G401 (cell line): ENCODE measurements at regions not wholly inside any gene's neighbourhood (a gene's known extent, or its start where the extent isn't known, plus 50 kb on each side); places are given as distances from the start of the nearest gene placed in this dataset.
"Not testable (repeated sequence)": the region's sequence is repeated elsewhere in the genome, so short reads cannot be mapped to it uniquely, and the experiment has no call there.

Source experiments
- DNase-seq: peaks from one replicate; pipeline ENCODE4 v3.0.0-alpha.2; 2015; ENCODE audit warnings: low spot score
- in situ Hi-C: cut with HindIII; loops from 2 replicates; pipeline ENCODE4 v1.10.0; 2016; ENCODE audit warnings: low sequenced_read_pairs, mixed read lengths

DNA sequence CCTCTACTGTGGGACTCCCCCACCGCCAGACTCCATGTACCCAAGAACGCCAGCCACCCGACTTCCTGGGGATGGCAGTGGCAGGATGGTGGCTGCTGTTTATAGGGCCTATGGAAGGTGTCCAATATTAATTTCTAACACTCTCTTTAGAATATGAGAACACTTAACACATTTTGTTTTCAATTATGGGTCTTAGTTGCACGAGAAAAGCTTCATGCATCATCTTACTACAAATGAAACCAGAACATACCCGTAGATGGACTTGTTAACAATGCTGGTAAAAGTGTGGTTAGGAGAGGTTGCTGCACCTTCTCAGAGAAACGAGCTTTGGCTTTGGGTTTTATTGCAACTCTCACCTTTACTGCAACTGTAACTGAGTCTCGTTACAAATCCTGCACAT, 335.6 kb upstream of the ID2 start:
- in situ Hi-C loops = no loop called here
- no peak for DNase-seq

DNA sequence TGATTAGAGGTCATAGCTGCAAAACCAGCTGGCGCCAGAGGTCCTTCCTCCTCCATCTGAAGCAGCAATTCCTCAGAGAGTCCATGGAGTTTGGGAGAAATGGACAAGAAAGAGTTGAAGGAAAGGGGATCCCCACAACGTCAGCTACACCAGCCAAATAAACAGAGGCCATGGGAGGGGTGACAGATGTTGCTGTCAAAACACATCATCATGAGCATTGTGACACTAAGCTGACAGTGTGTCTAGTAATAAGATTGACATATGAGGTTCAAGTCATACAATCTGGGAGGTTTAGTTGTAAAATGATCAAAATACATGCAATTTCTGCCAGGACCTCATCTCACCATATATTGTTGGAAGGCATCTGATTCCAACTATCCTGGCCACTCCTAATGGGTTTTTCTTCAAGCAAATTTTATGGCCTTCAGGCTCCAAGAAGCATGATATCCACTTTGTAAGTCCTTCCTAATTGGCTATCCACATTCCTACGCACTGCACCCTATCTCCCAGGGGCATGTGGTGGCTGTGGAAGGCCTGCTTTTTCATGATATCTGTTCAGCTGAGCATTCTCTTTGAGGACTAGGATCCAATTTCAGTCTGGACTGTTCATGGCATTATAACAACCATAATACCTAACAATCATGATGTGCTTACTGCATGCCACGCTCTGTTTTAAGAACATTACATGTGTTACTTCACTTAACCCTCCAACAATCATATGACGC, 335.0 kb upstream of the ID2 start:
- in situ Hi-C loops = no loop called here
- no peak for DNase-seq

DNA sequence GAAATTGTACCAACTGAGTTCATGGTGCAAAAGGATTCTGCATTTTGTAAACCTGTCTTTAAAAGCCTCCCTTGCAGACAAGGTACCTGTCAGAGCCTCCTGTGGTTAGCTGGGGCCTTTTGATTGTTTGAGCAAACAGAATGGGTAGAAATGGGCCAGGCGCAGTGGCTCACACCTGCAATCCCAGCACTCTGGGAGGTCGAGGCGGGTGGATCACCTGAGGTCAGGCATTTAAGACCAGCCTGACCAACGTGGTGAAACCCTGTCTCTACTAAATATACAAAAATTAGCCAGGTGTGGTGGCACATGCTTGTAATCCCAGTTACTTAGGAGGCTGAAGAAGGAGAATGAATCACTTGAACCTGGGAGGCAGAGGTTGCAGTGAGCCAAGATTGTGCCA, 332.9 kb upstream of the ID2 start:
- in situ Hi-C loops = not testable (repeated sequence)

GRCh38 chr2:8352296-8352695, 329.6 kb upstream of the ID2 start:
- in situ Hi-C loops = no loop called here
- DNase-seq = no peak

More for the DNA sequence above, 332.9 kb upstream of the ID2 start:
- not testable (repeated sequence) for DNase-seq

DNA sequence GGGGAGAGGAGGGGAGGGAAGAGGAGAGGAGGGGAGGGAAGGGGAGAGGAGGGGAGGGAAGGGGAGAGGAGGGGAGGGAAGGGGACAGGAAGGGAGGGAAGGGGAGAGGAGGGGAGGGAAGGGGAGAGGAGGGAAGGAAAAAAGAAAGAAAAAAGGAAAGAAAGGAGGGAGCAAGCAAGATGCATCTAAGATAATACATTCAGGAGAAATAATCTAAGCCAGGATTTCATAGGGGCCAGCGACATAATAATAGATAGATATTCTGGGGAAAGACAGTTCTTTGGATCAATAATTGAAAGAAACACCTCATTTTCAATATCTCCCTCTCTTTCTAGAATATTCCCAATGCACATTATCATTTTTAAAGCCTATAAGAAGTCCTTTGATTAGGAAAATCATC, 328.9 kb upstream of the ID2 start:
- in situ Hi-C loops = no loop called here

GRCh38 chr2:8355102-8355859, 326.6 kb upstream of the ID2 start:
- DNase-seq = no peak
- in situ Hi-C loops = no loop called here

More for the DNA sequence above, 328.9 kb upstream of the ID2 start:
- DNase-seq = no peak

GRCh38 chr2:8357738-8358518, 323.9 kb upstream of the ID2 start:
- in situ Hi-C loops = no loop called here
- no peak for DNase-seq

- in situ Hi-C loops = no loop called here
- DNase-seq = no peak
Observed at GRCh38 chr2:8361930-8362329, 319.9 kb upstream of the ID2 start.

- in situ Hi-C loops = no loop called here
- no peak for DNase-seq
Observed at GRCh38 chr2:8363161-8363560, 318.7 kb upstream of the ID2 start.

- no peak for DNase-seq
- in situ Hi-C loops = no loop called here
Observed at GRCh38 chr2:8364668-8365067, 317.2 kb upstream of the ID2 start.

DNA sequence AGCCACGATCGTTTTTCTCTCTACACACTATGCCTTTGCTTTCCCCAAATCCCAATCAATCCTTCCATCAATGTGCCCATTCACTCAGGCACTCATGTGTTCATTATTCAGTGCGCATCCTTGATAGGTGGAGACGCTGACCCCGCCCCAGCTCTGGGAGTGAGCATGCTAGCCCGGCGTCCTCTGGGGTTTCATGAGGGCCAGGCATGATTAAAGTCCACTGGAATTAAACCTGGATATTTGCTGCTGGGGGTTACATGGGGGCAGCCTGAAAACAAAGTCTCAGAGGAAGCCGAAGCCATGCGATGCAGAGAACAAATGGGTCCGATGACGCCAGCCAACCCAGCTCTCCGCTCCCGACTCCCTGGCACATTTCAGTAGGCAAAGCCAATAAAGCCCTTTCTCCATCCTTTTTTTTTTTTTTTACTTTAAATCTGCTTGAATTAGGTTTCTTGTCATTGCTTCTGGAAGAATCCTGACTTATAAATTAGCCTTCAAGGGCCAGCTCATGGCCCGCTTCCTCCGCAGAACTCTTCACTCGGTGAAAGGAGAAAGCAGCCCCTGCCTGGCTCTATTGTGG, 316.4 kb upstream of the ID2 start:
- in situ Hi-C loops = no loop called here
- no peak for DNase-seq

DNA sequence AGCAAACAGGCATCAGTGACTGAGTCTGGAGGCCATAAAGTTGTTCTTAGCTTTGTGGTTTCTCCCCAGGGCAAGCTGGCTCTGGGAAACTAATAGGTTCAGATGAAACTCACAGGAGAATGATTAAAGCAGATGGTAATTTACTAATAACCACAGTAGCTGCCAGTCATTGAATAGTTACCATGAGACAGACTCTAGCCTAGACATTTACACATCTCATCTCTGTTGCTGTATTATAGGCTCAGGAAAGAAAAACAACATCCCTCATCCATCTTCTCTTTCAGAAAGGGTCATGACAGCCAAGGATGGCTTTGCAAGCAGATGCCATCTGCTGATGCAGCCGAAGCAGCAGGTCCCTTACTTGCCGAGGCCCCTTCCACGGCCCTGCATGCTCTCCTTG, 314.0 kb upstream of the ID2 start:
- no peak for DNase-seq
- in situ Hi-C loops = no loop called here

DNA sequence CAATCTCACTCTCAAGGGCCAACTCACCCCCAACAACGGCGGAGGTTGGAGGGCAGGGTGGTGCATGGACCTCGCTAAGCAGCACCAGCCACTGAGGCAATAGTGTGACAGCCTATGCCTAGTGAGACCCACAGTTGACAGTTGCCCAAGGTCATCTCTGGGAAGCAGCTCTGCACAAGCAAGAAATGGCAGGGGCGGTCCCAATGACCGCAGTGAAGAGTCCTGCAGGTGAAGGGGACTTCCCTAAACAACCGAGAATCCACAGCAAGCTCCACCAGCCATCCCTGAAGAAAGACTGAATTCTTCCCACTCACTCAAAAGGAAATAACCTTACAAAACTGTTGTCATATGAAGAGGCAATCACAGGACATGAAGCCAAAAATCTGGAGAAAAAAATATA, 313.4 kb upstream of the ID2 start:
- in situ Hi-C loops = no loop called here
- no peak for DNase-seq

- in situ Hi-C loops = no loop called here
Observed at GRCh38 chr2:8369522-8369921, 312.3 kb upstream of the ID2 start.

GRCh38 chr2:8370258-8370802, 311.5 kb upstream of the ID2 start:
- no peak for DNase-seq
- in situ Hi-C loops = no loop called here

More at GRCh38 chr2:8369522-8369921, 312.3 kb upstream of the ID2 start:
- no peak for DNase-seq

- in situ Hi-C loops = no loop called here
- no peak for DNase-seq
Observed at GRCh38 chr2:8371653-8372052, 310.2 kb upstream of the ID2 start.

- DNase-seq = no peak
- in situ Hi-C loops = no loop called here
Observed at GRCh38 chr2:8374782-8375181, 307.1 kb upstream of the ID2 start.

GRCh38 chr2:8376603-8377410, 305.0 kb upstream of the ID2 start:
- in situ Hi-C loops = no loop called here
- no peak for DNase-seq
